CD4-positive, alpha-beta T cell treated with Interleukin-2 at 100 ng/mL for 4 hours (primary cell): ENCODE measurements at regions not wholly inside any gene's neighbourhood (a gene's known extent, or its start where the extent isn't known, plus 50 kb on each side); places are given as distances from the start of the nearest gene placed in this dataset.
"Not testable (repeated sequence)": the region's sequence is repeated elsewhere in the genome, so short reads cannot be mapped to it uniquely, and the experiment has no call there.

ENCODE experiments used
- DNase-seq: peaks from one replicate; pipeline ENCODE4 v3.0.0-alpha.2; 2020; ENCODE audit warnings: low spot score

DNA sequence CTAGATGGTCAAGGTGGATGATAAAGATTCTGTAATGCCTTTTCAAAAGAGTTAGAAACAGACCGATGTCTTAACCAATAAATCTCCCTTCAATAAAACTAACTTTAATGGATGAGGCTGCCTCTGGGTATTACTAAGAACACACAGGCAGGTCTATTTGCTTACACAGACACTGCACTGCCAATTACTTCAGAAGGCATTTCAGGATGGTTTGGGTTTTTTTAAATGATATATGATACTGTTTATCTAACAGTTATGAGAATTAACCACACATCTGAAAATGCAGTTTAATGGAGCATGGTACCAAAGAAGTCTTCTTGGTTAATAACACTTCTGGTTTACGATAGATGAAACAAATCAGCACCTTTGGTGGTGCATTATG is 367.9 kb upstream of the GRAMD2B start:
- no peak for DNase-seq

DNA sequence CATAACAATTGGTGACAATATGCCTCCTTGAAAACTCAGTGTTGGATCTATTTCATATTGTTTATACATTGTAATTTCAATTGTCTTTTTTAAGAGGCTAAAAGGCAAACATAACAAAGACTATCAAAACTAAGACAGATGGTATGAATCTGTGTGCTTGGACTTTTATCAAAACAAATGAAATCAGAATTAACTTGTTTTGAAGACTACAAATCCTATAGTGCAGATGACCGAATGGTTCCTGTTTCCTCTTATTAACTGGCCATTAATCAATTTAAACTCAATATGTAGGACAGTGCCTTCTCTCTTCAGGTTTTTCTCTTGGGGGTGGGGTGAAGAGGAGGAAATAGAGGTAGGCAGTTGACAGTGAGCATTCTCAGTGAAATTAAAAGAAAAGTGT is 366.9 kb upstream of the GRAMD2B start:
- no peak for DNase-seq

DNA sequence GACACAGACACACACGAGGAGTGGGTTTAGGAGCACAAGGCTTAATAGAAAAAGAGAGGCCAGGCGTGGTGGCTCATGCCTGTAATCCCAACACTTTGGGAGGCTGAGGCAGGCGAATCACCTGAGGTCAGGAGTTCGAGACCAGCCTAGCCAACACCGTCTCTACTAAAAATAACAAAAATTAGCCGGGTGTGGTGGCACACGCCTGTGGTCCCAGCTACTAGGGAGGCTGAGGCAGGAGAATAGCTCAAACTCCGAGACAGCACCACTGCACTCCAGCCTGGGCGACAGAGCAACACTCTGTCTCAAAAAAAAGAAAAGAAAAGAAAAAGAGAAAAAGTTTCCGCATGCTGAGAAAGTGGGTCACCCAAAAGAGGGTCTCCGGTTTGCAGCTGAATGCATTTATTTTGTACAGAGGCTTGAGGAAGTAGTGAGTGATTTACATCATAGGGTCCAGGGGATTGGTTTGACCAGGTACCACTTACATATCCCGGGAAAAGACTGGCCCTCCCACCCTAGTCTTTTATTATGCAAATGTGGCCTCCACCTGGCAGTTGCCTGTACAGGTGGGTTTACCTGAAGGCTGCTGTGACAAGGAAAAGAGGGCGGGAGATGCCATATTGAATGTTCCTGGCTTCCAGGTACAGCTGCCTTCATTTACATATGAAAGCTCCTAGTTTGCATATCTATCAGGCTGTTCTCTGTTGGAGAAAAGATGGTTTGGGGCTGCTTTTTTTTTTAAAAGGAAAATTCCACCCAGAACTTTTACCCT is 366.2 kb upstream of the GRAMD2B start:
- DNase-seq, result no peak

DNA sequence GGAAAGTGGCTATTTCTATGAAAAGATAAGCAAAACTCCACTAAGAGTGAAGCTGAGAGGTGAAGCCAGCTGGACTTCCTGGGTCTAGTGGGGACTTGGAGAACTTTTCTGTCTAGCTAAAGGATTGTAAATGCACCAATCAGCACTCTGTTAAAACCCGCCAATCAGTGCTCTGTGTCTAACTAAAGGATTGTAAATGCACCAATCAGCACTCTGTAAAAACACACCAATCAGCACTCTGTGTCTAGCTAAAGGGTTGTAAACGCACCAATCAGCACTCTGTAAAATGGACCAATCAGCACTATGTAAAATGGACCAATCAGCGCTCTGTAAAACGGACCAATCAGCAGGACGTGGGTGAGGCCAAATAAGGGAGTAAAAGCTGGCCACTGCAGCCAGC is 364.8 kb upstream of the GRAMD2B start:
- DNase-seq, result not testable (repeated sequence)

DNA sequence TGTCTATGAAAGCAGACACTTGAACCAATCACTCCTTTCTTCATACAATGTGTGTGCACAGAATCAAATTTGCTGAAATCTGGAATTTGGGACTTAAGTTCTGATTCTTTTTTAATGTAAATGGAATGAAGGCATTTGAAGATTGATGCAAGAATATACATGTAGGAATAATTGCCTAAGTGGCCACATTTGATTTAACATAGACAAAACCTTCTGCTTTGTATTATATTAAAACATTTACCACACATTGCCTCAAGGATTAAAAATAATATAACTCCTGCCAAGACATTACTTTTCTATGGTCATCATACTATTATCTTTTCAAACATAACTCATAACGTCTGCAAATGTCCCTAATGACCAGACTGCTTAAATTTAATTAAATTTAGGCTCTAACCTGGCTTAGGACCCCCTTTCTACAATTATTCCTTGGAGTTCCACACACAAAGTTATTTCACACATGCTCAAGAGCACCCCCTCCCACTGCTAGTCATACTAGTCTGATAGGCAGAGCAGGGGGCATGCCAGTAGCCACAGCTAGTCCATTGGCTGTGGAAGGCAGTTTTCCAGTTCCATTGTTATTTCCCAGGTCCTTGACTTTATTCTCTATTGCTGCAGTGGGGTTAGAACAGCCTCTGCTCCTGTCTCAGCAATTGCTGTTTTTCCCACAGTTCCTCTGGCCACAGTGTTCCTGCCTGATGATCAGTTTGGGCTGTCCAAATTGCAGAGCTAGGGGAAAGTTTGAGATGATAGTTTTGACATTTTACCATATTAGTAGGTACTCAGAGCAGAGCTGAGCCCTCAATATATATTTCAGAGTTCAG is 360.6 kb upstream of the GRAMD2B start:
- DNase-seq, result no peak

DNA sequence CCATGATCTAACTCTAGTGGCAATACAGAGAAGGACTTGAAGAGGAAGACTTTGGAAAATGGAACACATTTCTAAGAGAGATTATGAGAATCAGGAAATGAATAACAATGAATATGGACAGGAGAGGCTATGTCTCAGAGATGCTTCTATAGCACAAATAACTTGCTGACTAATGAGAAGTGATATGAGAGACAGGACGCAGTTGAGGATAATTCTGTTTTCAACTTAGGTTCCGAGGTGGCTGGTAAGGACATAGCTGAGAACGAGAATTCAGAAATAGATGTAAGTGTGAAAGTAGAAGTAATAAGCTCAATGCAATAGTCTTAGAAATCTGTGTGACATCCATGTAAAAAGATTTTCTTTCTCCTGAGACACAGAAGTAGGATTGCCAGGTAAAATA is 358.1 kb upstream of the GRAMD2B start:
- DNase-seq, result no peak

DNA sequence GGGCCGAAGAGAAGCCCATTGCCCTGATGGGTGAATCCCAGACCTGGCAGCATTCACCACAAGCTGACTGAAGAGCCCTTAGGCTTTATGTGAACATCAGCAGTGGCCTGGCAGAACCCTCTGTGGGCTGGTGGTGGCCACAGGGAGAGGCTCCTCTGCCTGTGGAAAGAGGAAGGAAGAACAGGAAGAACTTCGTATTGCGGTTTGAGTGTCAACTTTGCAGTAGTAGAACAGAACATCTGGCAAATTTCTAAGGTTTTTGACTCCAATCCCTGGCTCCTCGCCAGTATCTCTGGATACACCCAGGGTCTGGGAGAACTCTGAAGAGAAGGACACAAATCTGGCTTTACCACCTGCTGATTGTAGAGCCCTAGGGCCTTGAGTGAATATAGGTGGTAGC is 356.4 kb upstream of the GRAMD2B start:
- DNase-seq, result no peak

DNA sequence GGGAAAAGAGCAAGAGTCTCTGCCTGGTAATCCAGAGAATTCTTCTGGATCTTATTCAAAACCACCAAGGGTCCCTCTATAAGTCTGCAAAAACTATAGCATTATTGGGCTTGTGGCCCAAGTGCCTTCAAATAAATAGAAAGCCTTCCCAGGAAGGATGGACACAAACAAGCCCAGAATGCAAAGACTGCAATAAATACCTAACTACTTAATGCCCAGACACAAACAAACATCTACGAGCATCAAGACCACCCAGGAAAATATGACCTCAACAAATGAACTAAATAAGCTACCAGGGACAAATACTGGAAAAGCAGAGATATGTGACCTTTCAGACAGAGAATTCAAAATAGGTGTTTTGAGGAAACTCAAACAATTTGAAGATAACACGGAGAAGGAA is 355.8 kb upstream of the GRAMD2B start:
- DNase-seq, result no peak

DNA sequence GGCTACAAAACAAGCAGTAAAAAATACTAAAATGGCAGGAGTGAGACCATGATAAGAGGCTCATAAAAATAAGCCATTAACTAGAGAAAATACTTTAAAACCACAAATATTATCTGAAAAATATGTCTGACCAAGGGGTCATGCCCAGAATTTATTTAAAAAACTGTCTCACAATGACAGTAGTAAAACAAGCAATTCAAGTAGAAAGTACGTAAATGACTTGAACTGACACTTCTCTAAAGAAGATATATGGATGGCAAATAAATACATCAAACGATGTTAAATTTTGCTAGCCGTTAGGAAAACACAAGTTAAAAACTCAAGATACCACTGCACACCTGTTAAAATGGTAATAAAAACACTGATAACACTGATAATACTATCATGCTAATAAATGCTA is 353.9 kb upstream of the GRAMD2B start:
- DNase-seq, result no peak

DNA sequence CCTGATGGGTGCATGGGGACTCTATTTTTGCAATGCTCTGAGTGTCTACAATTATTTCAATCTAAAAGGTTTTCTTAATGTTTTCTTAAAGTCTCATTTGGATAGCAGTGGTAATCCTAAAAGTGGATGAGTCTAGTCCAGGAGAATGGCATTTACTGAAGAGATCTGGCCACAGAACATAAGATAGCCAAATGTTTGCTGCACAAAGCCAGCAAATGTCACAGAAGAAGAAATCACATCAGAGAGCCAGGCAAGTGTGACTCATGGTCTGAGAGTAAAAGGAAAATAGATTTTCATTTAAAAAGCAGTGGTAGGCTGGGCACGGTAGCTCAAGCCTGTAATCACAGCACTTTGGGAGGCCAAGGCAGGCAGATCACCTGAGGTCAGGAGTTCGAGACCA is 352.7 kb upstream of the GRAMD2B start:
- DNase-seq, result no peak

DNA sequence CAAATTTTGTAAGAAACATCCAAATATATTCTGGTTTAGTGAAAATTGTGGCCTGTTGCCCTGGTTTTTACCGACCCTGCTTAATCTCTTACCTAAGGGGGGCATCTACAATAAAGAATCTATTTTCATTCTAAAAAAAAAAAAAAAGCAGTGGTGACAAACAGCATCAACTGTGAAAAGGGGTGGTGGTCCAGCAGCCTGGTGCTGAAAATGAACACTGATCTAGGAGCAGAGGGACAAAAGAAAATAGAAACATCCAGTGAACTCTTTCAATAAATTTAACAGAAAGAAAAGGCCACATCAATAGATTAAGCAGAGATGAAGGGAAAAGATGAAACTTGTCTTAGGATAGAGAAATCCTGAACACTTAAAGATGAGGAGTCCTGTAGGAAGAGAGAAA is 348.7 kb upstream of the GRAMD2B start:
- no peak for DNase-seq

DNA sequence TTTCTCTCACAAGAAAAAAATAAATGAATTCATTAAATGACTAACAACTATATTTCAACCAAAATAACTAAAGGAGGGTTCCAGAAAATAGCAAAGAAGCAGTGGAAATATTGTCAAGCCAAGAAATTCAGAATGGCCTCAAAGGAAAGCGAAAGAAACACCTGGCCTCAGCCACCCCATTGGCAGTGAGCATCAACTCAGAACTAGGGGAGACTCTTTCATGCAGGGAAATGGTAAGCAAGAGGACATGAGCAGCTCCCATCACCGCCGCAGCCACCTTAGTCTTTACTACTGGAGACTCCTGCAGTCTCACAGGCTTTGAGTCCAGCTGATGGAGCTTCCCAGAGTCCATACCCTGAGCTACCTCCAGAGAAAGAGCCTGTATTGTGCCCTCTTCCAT is 343.9 kb upstream of the GRAMD2B start:
- DNase-seq, result no peak

DNA sequence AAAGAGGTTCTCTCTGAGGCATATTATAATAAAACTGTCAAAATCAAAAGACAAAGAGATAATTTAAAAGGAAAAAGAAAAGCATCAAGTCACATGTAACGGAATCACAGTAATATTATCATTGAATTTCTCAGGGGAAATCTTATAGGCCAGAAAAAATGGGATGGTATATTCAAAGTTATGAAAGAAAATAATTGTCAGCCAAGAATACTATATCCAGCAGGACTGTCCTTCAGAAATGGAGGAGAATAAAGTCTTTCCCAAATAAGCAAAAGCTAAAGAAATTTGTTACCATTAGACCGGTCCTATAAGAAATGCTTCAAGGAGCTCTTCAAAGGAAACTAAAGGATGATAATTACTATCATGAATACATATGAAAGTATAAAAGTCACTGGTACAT is 342.0 kb upstream of the GRAMD2B start:
- no peak for DNase-seq

DNA sequence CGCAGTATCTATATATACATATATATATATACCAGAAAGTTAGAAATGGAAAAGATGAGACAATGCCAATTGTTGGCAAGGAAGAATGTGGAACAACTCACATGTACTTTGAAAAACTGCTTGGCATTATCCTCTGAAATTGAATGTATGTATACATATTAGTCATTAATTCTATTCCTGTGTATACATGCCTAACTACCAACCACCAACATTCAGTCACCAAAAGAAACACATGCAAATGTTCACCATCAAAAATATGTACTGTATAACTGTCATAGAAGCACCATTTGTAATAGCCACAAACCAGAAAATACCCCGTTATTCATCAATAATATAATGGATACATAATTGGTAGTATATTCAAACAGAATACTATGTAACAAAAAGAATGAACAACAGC is 330.2 kb upstream of the GRAMD2B start:
- no peak for DNase-seq

DNA sequence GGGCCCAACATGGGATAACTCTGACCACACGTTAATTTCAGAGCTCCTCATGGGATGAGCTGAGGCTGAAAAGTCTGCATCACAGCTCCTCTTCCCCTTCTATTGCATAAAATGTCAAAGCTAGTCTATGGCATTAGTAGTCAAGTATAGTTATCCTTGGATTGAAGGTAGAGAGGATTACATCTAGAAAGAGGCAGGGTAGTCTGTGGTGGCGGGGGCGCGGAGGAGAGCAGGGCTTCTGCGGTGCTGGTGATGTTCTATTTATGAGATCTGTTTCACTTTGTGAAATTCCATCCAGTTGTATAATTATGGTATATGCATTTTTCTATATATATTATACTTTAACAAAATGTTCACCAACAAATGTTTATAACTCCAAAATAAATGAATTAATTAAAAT is 329.5 kb upstream of the GRAMD2B start:
- DNase-seq, result no peak

DNA sequence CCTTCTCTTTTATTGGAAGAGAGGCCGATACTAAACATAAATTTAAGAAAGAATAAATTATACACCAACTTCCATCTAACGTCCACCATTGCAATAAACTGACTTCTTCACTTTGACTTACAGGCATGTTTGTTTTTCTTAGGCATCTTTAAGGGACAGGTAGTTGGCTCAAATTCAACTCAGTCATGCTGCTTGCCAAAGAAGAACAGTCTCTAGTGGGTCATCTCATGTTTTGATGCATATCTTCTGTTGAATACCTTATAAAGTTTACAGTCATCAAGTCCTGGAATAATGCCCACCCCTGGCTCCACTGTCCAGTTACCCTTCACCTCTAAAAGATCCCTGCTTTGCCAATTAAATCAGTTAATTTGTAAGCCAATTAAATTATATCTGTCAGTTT is 328.2 kb upstream of the GRAMD2B start:
- no peak for DNase-seq

DNA sequence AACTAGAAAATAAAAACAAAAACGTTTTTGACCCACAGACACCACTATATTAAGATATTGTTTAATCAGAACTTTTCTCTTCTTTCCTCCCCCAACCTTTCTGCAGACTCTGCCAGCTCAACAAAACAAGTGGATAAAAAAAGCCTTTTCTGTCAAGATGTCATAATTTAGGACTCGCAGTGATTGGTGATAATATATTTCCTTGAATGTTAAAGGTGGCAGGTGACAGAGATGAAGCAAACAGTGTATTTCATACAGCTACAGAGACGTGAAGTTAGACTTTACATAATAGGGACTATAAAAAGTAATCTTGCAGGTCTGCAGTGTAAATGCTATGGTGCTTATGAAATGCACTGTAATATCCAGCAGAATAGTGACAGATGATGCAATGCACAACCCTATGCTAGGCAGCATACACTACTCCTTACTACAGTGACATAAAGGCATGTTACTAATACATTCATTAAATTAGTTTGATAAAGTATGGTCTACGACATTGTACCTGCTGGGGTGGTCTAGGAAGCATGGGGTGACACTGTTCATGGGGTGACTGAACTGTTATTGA is 326.7 kb upstream of the GRAMD2B start:
- DNase-seq, result no peak

DNA sequence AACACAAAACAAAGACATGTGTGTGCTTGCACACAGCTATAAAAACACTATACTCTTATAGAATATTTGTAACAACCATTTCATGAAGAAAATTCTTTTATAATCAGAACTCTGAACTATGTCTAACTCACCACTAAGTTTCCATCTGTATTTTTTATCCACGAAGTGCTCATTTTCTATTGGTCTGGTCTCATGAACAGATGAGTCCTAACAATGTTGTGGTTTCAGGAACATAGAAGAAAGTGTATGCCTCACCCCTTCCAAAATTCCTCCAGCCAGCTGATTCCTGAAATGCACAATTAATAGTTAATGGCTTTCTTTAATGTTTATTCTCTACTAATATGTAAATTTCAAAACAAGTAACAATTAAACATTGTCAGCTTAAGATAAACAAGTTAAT is 325.3 kb upstream of the GRAMD2B start:
- DNase-seq, result no peak

DNA sequence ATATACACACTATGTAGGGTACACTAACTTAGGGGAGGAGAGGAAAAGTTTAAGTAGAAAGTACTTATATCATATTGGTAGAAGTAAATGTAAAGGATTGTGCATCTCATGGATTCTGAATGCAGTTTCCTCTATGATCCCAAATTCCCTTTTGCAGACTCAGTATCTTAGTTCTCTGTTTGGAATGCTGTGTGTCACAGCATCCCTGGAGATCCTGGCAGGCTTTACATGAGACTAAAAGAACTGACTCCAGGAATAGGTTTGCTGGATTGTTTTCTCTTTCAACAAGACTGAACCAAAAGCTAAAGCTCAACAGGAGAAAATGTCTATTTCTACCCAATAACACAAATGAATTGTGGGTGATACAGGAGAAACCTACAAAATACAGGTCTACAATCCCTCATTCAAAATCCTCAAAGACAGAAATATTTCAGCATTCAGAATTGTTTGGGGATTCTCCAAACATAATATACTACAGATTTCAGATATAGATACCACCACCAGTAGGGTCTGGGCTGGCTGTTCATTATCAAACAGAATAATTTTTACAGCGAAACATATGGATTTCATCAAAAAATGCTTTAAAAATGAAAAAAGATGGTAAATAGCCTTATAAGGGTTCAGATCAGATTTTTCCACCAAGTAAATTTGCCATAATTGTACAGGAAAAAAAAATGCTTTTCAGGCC is 324.7 kb upstream of the GRAMD2B start:
- no peak for DNase-seq

DNA sequence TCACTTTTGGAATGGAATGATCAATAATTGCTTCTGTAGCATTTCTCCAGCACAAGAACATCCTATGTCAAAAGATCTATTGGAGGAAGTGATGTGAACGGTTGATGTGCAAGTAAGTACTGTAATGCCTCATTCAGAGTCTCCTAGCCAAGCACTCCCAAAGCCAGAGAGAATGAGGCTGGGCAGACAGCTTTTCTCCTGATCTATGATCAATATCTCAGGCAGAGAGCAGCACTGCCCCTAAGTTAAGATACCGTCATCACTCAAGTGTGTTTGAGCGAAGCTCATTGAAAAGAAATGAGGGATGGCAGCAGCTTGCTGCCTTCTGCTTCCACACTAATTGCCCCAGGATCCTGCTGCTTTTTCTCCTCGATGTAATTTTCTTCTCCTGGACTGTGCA is 324.1 kb upstream of the GRAMD2B start:
- DNase-seq, result no peak

DNA sequence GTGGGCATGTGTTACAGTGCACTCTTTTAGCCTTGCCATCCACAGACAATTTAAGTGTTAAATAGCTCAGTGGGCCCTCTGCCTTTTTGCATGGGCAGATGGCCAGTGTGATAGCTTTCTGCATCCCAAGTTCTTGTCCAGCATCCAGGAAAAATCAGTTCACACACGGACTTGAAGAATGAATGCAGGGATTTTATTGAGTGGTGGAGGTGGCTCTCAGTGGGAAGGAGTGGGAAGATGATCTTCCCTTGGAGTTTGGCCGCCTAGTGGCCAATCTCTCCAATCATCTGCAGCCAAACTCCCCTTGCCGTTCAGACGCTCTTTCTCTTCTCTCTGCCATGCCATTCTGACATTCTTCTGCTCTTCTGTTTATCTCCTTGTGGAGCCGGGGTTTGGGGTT is 322.4 kb upstream of the GRAMD2B start:
- DNase-seq, result no peak

DNA sequence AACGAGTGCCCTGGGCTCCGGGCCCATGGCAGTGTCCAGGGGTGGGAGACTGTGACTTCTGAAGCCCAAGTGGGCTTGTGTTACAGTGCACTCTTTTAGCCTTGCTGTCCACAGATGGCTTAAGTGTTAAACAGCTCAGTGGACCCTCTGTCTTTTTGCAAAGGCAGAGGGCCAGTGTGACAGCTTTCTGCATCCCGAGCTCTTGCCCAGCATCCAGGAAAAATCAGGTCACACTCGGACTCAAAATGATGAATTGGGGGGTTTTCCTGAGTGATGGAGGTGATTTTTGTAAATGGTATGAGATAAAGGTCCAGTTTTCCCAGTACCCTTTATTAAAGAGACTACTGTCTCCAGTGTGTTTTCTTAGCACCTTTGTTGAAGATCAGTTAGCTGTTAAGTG is 321.3 kb upstream of the GRAMD2B start:
- no peak for DNase-seq

DNA sequence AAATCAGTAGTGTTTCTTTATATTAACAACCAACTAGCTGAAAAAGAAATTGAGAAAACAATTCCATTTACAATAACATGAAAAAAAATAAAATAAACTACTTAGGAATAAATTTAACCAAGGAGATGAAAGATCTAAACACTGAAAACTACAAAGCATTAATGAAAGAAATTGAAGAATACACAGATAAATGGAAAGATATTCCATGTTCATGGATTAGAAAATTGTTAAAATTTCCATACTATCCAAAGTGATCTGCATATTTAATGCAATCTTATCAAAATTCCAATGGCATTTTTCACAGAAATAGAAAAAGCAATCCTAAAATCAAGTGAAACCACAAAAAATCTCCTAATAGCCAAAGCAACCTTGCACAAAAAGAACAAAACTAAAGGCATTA is 320.2 kb upstream of the GRAMD2B start:
- DNase-seq, result no peak
